Thymus (tissue), 11 donors: ENCODE measurements at regions not wholly inside any gene's neighbourhood (a gene's known extent, or its start where the extent isn't known, plus 50 kb on each side); places are given as distances from the start of the nearest gene placed in this dataset.
"Not testable (repeated sequence)": the region's sequence is repeated elsewhere in the genome, so short reads cannot be mapped to it uniquely, and the experiment has no call there.

Experiments used
- DNase-seq, 9 donors: peaks; one replicate each; pipeline ENCODE4 v3.0.0-alpha.2; 2013; ENCODE audit warnings: low spot score in 9 of 9, low read depth in 6 of 9, missing footprints in 1 of 9
- H3K27ac ChIP-seq, 2 donors: one replicate each; pipeline ENCODE4 v1.5.1; 2013; ENCODE audit warnings: control low read depth in 1 of 2, low read depth in 1 of 2, low read length in 1 of 2, mild to moderate bottlenecking in 1 of 2, moderate library complexity in 1 of 2
- H3K27me3 ChIP-seq, 2 donors: one replicate each; pipeline ENCODE4 v1.5.1; 2013; ENCODE audit warnings: low read length in 1 of 2; ENCODE audit not compliant: control insufficient read depth in 2 of 2, insufficient read depth in 1 of 2
- H3K36me3 ChIP-seq, 2 donors: one replicate each; pipeline ENCODE4 v1.5.1; 2013; ENCODE audit warnings: low read length in 1 of 2, mild to moderate bottlenecking in 1 of 2, moderate library complexity in 1 of 2; ENCODE audit not compliant: control insufficient read depth in 2 of 2, insufficient read depth in 2 of 2
- H3K4me1 ChIP-seq, 2 donors: one replicate each; pipeline ENCODE4 v1.5.1; 2013; ENCODE audit warnings: low read length in 2 of 2; ENCODE audit not compliant: control insufficient read depth in 2 of 2, insufficient read depth in 2 of 2
- H3K4me3 ChIP-seq, 2 donors: one replicate each; pipeline ENCODE4 v1.5.1; 2013; ENCODE audit warnings: low read length in 2 of 2, control low read depth in 1 of 2, mild to moderate bottlenecking in 1 of 2
- H3K9me3 ChIP-seq, 2 donors: one replicate each; pipeline ENCODE4 v1.5.1; 2013; ENCODE audit warnings: low read length in 1 of 2, mild to moderate bottlenecking in 1 of 2; ENCODE audit not compliant: control insufficient read depth in 2 of 2, insufficient read depth in 1 of 2
- WGBS: extraction: QIAGEN DNeasy Blood & Tissue Kit; methylation state at CpG from one replicate; pipeline ENCODE4 v1.1.7; 2013; 5-methylcytosine and 5-hydroxymethylcytosine counted together
- donor health status: healthy.

DNA sequence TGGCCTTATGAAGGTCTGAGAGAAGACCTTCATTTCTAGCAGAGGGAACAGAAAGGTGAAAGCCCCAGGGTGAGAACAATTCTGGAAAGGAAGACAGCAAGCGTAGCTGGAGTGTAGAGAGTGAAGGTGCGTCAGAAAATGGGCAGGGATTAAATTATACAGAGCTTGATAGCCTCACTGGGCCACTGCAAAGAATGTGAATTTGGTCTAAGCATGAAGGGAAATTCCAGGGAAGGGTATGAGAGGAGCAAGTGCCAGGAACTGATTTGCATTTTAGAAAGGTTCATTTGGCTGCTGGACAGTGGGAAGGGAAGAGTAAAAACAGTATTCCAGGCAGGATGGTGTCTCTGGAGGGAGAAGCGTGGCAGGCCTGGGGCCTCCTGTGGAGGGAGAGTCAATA lies 274.1 kb upstream of the ASIC2 start:
- Histone ChIP-seq H3K4me1 (no peaks in the 10 kb centered on the region), H3K9me3 (no peaks in the 10 kb centered on the region), H3K36me3 (no peaks in the 10 kb centered on the region), H3K27ac (no peak overlapping the region), H3K27me3 (no peaks in the 10 kb centered on the region), H3K4me3 (no peak overlapping the region)
- 85% methylated on average over 3 of the region's 3 CpGs for WGBS
- DNase-seq: no peak

GRCh38 chr17:33572615-33573014 lies 279.5 kb upstream of the ASIC2 start:
- no peak for DNase-seq
- H3K27me3 ChIP-seq: no peaks in the 10 kb centered on the region
- 77% methylated on average over 3 of the region's 3 CpGs for WGBS

DNA sequence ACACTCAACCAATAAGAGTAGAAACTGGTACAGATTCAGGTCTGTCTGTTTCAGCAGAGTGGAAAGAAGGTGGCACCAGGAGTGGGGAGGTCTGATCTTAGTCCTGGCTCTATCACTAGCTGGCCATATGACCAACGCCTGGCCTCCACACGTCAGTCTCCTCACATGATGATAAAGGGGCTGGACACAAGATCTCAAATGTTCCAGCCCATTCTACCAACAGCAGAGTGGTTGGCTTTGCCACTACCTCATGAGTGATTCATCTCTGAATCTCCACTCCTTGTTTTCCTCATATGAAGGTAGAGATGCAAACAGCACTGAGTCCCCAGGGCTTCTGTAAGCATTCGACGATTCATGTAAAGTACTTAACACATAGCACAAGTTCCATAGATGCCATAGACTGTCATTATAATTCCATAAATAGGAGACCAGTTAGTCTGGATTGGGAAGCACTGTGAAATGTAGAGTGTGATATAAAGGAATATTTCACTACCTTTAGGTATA lies 281.9 kb upstream of the ASIC2 start:
- Histone ChIP-seq H3K9me3 (no peaks in the 10 kb centered on the region), H3K27ac (no peak overlapping the region), H3K27me3 (no peaks in the 10 kb centered on the region), H3K4me1 (no peaks in the 10 kb centered on the region), H3K36me3 (no peaks in the 10 kb centered on the region), H3K4me3 (no peak overlapping the region)
- 92% methylated on average over 4 of the region's 4 CpGs for WGBS
- no peak for DNase-seq

More at GRCh38 chr17:33572615-33573014, 279.5 kb upstream of the ASIC2 start:
- H3K4me3 ChIP-seq: no peak overlapping the region
- no peaks in the 10 kb centered on the region for H3K36me3 ChIP-seq
- H3K27ac ChIP-seq: no peak overlapping the region
- H3K9me3 ChIP-seq: no peaks in the 10 kb centered on the region
- H3K4me1 ChIP-seq: no peaks in the 10 kb centered on the region

DNA sequence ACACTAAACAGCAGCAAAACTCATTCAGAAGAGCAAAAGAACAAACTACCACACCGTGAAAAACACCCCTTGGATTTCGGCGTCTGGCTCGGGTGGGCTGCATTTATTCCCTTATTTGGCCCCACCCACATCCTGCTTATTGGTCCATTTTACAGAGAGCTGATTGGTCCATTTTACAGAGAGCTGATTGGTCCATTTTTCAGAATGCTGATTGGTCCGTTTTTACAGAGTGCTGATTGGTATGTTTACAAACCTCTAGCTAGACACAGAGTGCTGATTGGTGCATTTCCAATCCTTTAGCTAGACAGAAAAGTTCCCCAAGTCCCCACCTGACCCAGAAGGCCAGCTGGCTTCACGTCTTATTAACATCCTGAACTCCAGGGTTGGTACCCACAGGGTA lies 286.6 kb upstream of the ASIC2 start:
- WGBS: 94% methylated on average over 6 of the region's 6 CpGs
- H3K9me3 ChIP-seq, H3K36me3 ChIP-seq: not testable (repeated sequence)

GRCh38 chr17:33580215-33580614 lies 287.1 kb upstream of the ASIC2 start:
- whole genome bisulfite sequencing: 96% methylated on average over 3 of the region's 3 CpGs
- no peaks in the 10 kb centered on the region for H3K27me3 ChIP-seq
- H3K27ac ChIP-seq: no peak overlapping the region
- no peaks in the 10 kb centered on the region for H3K36me3 ChIP-seq
- no peak for DNase-seq
- H3K4me1 ChIP-seq: no peaks in the 10 kb centered on the region
- H3K4me3 ChIP-seq: no peak overlapping the region
- no peaks in the 10 kb centered on the region for H3K9me3 ChIP-seq

More for the DNA sequence above, 286.6 kb upstream of the ASIC2 start:
- DNase-seq, H3K4me3 ChIP-seq, H3K27ac ChIP-seq, H3K4me1 ChIP-seq, H3K27me3 ChIP-seq: not testable (repeated sequence)

GRCh38 chr17:33582661-33583060 lies 289.6 kb upstream of the ASIC2 start:
- Histone ChIP-seq H3K27ac (no peak overlapping the region), H3K9me3 (no peaks in the 10 kb centered on the region), H3K4me1 (no peaks in the 10 kb centered on the region), H3K4me3 (no peak overlapping the region), H3K36me3 (no peaks in the 10 kb centered on the region), H3K27me3 (no peaks in the 10 kb centered on the region)
- WGBS: 69% methylated on average over 2 of the region's 2 CpGs
- no peak for DNase-seq

GRCh38 chr17:33583518-33584417 lies 290.7 kb upstream of the ASIC2 start:
- no peaks in the 10 kb centered on the region for H3K27me3 ChIP-seq
- no peaks in the 10 kb centered on the region for H3K4me1 ChIP-seq
- WGBS: 89% methylated on average over 7 of the region's 7 CpGs
- no peak overlapping the region for H3K4me3 ChIP-seq
- H3K27ac ChIP-seq: no peak overlapping the region
- H3K9me3 ChIP-seq: no peaks in the 10 kb centered on the region
- no peak for DNase-seq
- H3K36me3 ChIP-seq: no peaks in the 10 kb centered on the region

- Histone ChIP-seq H3K4me3 (no peak overlapping the region), H3K27me3 (no peaks in the 10 kb centered on the region), H3K9me3 (no peaks in the 10 kb centered on the region), H3K36me3 (no peaks in the 10 kb centered on the region), H3K27ac (no peak overlapping the region), H3K4me1 (no peaks in the 10 kb centered on the region)
- DNase-seq: no peak
- WGBS: 90% methylated on average over 4 of the region's 4 CpGs
These were observed 300.9 kb upstream of the ASIC2 start for GRCh38 chr17:33593991-33594390.

DNA sequence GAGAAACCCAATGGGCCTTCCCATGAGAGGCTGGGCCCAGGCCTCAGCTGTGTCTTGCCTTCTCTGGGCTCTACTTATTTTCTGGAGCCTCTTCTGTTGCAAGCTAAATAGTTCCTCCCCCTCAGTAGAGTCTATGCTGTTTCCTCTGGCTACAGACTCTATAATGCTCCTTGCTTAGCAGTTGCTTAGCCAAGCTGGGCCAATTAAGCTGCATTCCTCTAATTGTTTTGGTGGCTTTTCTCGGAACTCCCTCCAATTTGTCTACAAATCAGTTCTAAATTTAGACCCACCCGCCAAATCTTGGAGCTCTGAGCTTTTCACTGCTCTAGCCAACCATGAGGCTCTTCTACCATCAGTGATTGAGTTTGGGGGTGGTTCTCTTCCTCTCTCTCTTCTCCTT lies 302.7 kb upstream of the ASIC2 start:
- H3K4me3 ChIP-seq: no peak overlapping the region
- 59% methylated on average over 2 of the region's 2 CpGs for WGBS
- DNase-seq: no peak
- no peaks in the 10 kb centered on the region for H3K27me3 ChIP-seq
- no peaks in the 10 kb centered on the region for H3K9me3 ChIP-seq
- no peaks in the 10 kb centered on the region for H3K4me1 ChIP-seq
- H3K36me3 ChIP-seq: no peaks in the 10 kb centered on the region
- no peak overlapping the region for H3K27ac ChIP-seq
